ENCODE measurements at regions not wholly inside any gene's neighbourhood (a gene's known extent, or its start where the extent isn't known, plus 50 kb on each side); places are given as distances from the start of the nearest gene placed in this dataset.

- TF ChIP-seq POLR2A (IDR thresholded peaks at IDR 0.05; ENCODE audit: low read length) (no peak), GATA1 (IDR thresholded peaks at IDR 0.05; ENCODE audit: low read depth, low read length) (no peak)
These were observed 103.1 kb downstream of the SOX9 start for GRCh38 chr17:72223866-72224291.
